Activated naive CD4-positive, alpha-beta T cell treated with anti-CD3 and anti-CD28 coated beads for 36 hours (primary cell): ENCODE measurements at regions not wholly inside any gene's neighbourhood (a gene's known extent, or its start where the extent isn't known, plus 50 kb on each side); places are given as distances from the start of the nearest gene placed in this dataset.

ENCODE experiments used
- CTCF ChIA-PET: fragments of 350-600 bp; sonication (Branson Sonifier 250); formaldehyde crosslinking; loops from one replicate; lab custom pipeline; 2021; ENCODE audit warnings: antibody characterized with exemption; lab: Charles Lee
- DNase-seq: peaks from one replicate; pipeline ENCODE4 v3.0.0-alpha.2; 2020
- H3K27ac Mint-ChIP-seq: one replicate; pipeline ENCODE4 v1.8.0; 2021; ENCODE audit warnings: mild to moderate bottlenecking, mixed read lengths
- H3K27me3 Mint-ChIP-seq: one replicate; pipeline ENCODE4 v1.8.0; 2021; ENCODE audit warnings: low read depth, mixed read lengths
- H3K36me3 Mint-ChIP-seq: one replicate; pipeline ENCODE4 v1.8.0; 2021; ENCODE audit warnings: low read depth, mixed read lengths
- H3K4me1 Mint-ChIP-seq: one replicate; pipeline ENCODE4 v1.8.0; 2021; ENCODE audit warnings: low read depth, mixed read lengths
- H3K4me3 Mint-ChIP-seq: one replicate; pipeline ENCODE4 v1.8.0; 2021; ENCODE audit warnings: mild to moderate bottlenecking, moderate library complexity, mixed read lengths
- H3K9me3 Mint-ChIP-seq: one replicate; pipeline ENCODE4 v1.8.0; 2021; ENCODE audit warnings: mixed read lengths
- intact Hi-C: fragments of 100-400 bp; cut with micrococcal nuclease; formaldehyde crosslinking; loops from one replicate; pipeline ENCODE4 v1.15.1; 2023

GRCh38 chr1:187096689-187097088, 267.9 kb downstream of the PLA2G4A start:
- H3K27me3 Mint-ChIP-seq, result no peaks in the 10 kb centered on the region
- H3K4me1 Mint-ChIP-seq, result peaks cover 12% of the 10 kb centered on the region
- intact Hi-C loops, result no loop called here
- CTCF ChIA-PET, result interaction anchor here (0.7 kb wide), 1 partner anchor 27 kb away, joined by 3 read pairs; no protein-coding TSS in a partner anchor
- peaks cover 2% of the 10 kb centered on the region for H3K36me3 Mint-ChIP-seq
- no peak for DNase-seq
- H3K4me3 Mint-ChIP-seq, result no peak overlapping the region
- H3K9me3 Mint-ChIP-seq, result peaks cover 2% of the 10 kb centered on the region
- no peak overlapping the region for H3K27ac Mint-ChIP-seq

GRCh38 chr1:187110351-187110750, 281.6 kb downstream of the PLA2G4A start:
- no peaks in the 10 kb centered on the region for H3K27me3 Mint-ChIP-seq
- H3K27ac Mint-ChIP-seq, result no peak overlapping the region
- CTCF ChIA-PET, result no interaction called here
- H3K4me1 Mint-ChIP-seq, result no peaks in the 10 kb centered on the region
- no peaks in the 10 kb centered on the region for H3K36me3 Mint-ChIP-seq
- intact Hi-C loops, result no loop called here
- H3K4me3 Mint-ChIP-seq, result no peak overlapping the region
- no peaks in the 10 kb centered on the region for H3K9me3 Mint-ChIP-seq
- DNase-seq, result no peak

GRCh38 chr1:187114792-187115191, 286.0 kb downstream of the PLA2G4A start:
- no peak for DNase-seq
- Mint-ChIP-seq H3K36me3 (no peaks in the 10 kb centered on the region), H3K4me1 (no peaks in the 10 kb centered on the region), H3K4me3 (no peak overlapping the region), H3K27me3 (no peaks in the 10 kb centered on the region), H3K9me3 (no peaks in the 10 kb centered on the region), H3K27ac (no peak overlapping the region)
- CTCF ChIA-PET, result no interaction called here
- intact Hi-C loops, result no loop called here

- Mint-ChIP-seq H3K36me3 (no peaks in the 10 kb centered on the region), H3K9me3 (no peaks in the 10 kb centered on the region), H3K4me1 (no peaks in the 10 kb centered on the region), H3K27me3 (no peaks in the 10 kb centered on the region), H3K4me3 (no peak overlapping the region), H3K27ac (no peak overlapping the region)
- intact Hi-C loops, result no loop called here
- CTCF ChIA-PET, result no interaction called here
- no peak for DNase-seq
Observed at GRCh38 chr1:187121661-187122060, 292.9 kb downstream of the PLA2G4A start.

GRCh38 chr1:187122566-187122965, 293.8 kb downstream of the PLA2G4A start:
- CTCF ChIA-PET, result no interaction called here
- Mint-ChIP-seq H3K4me1 (no peaks in the 10 kb centered on the region), H3K9me3 (no peaks in the 10 kb centered on the region), H3K27me3 (no peaks in the 10 kb centered on the region), H3K36me3 (no peaks in the 10 kb centered on the region), H3K4me3 (no peak overlapping the region), H3K27ac (no peak overlapping the region)
- DNase-seq, result no peak
- intact Hi-C loops, result no loop called here

- no peaks in the 10 kb centered on the region for H3K36me3 Mint-ChIP-seq
- no peak for DNase-seq
- H3K4me3 Mint-ChIP-seq, result no peak overlapping the region
- CTCF ChIA-PET, result no interaction called here
- no peaks in the 10 kb centered on the region for H3K9me3 Mint-ChIP-seq
- H3K4me1 Mint-ChIP-seq, result no peaks in the 10 kb centered on the region
- no peaks in the 10 kb centered on the region for H3K27me3 Mint-ChIP-seq
- H3K27ac Mint-ChIP-seq, result no peak overlapping the region
- intact Hi-C loops, result no loop called here
Observed at GRCh38 chr1:187129132-187129531, 300.4 kb downstream of the PLA2G4A start.

GRCh38 chr1:187143783-187144182, 315.0 kb downstream of the PLA2G4A start:
- Mint-ChIP-seq H3K4me1 (peaks cover 3% of the 10 kb centered on the region), H3K36me3 (no peaks in the 10 kb centered on the region), H3K27ac (no peak overlapping the region), H3K27me3 (no peaks in the 10 kb centered on the region), H3K9me3 (peaks cover 17% of the 10 kb centered on the region), H3K4me3 (no peak overlapping the region)
- no peak for DNase-seq
- intact Hi-C loops, result no loop called here
- CTCF ChIA-PET, result no interaction called here

GRCh38 chr1:187146388-187146787, 317.6 kb downstream of the PLA2G4A start:
- no peak for DNase-seq
- intact Hi-C loops, result no loop called here
- CTCF ChIA-PET, result no interaction called here

GRCh38 chr1:187151555-187151954, 322.8 kb downstream of the PLA2G4A start:
- intact Hi-C loops, result no loop called here
- DNase-seq, result no peak
- peaks cover 21% of the 10 kb centered on the region for H3K9me3 Mint-ChIP-seq
- no peaks in the 10 kb centered on the region for H3K4me1 Mint-ChIP-seq
- no peak overlapping the region for H3K4me3 Mint-ChIP-seq
- H3K27me3 Mint-ChIP-seq, result no peaks in the 10 kb centered on the region
- H3K36me3 Mint-ChIP-seq, result peaks cover 1% of the 10 kb centered on the region
- H3K27ac Mint-ChIP-seq, result no peak overlapping the region
- CTCF ChIA-PET, result no interaction called here

More at GRCh38 chr1:187146388-187146787, 317.6 kb downstream of the PLA2G4A start:
- Mint-ChIP-seq H3K9me3 (peaks cover 12% of the 10 kb centered on the region), H3K4me3 (no peak overlapping the region), H3K27ac (no peak overlapping the region), H3K4me1 (peaks cover 3% of the 10 kb centered on the region), H3K36me3 (peaks cover 1% of the 10 kb centered on the region), H3K27me3 (no peaks in the 10 kb centered on the region)

- DNase-seq, result no peak
- CTCF ChIA-PET, result no interaction called here
- Mint-ChIP-seq H3K27ac (no peak overlapping the region), H3K4me3 (no peak overlapping the region), H3K27me3 (no peaks in the 10 kb centered on the region), H3K36me3 (peaks cover 1% of the 10 kb centered on the region), H3K4me1 (no peaks in the 10 kb centered on the region), H3K9me3 (peaks cover 17% of the 10 kb centered on the region)
- intact Hi-C loops, result no loop called here
Observed at GRCh38 chr1:187153047-187153446, 324.3 kb downstream of the PLA2G4A start.

GRCh38 chr1:187157115-187157514, 328.4 kb downstream of the PLA2G4A start:
- H3K36me3 Mint-ChIP-seq, result no peaks in the 10 kb centered on the region
- no peak overlapping the region for H3K27ac Mint-ChIP-seq
- CTCF ChIA-PET, result interaction anchor here (0.6 kb wide), 1 partner anchor 75 kb away, joined by 3 read pairs; no protein-coding TSS in a partner anchor
- no peaks in the 10 kb centered on the region for H3K27me3 Mint-ChIP-seq
- peaks cover 13% of the 10 kb centered on the region for H3K9me3 Mint-ChIP-seq
- no peaks in the 10 kb centered on the region for H3K4me1 Mint-ChIP-seq
- no peak overlapping the region for H3K4me3 Mint-ChIP-seq
- no peak for DNase-seq
- intact Hi-C loops, result no loop called here

- Mint-ChIP-seq H3K36me3 (no peaks in the 10 kb centered on the region), H3K4me3 (no peak overlapping the region), H3K4me1 (no peaks in the 10 kb centered on the region), H3K27me3 (no peaks in the 10 kb centered on the region), H3K9me3 (peaks cover 11% of the 10 kb centered on the region), H3K27ac (no peak overlapping the region)
- CTCF ChIA-PET, result interaction anchor here (0.6 kb wide), 1 partner anchor 74 kb away, joined by 3 read pairs; no protein-coding TSS in a partner anchor
- no peak for DNase-seq
- intact Hi-C loops, result no loop called here
Observed at GRCh38 chr1:187157552-187157951, 328.8 kb downstream of the PLA2G4A start.

- Mint-ChIP-seq H3K27me3 (no peaks in the 10 kb centered on the region), H3K36me3 (peaks cover 2% of the 10 kb centered on the region), H3K4me1 (no peaks in the 10 kb centered on the region), H3K9me3 (peaks cover 14% of the 10 kb centered on the region), H3K27ac (no peak overlapping the region), H3K4me3 (no peak overlapping the region)
- DNase-seq, result no peak
- intact Hi-C loops, result no loop called here
- CTCF ChIA-PET, result no interaction called here
Observed at GRCh38 chr1:187167555-187167954, 338.8 kb downstream of the PLA2G4A start.
